GM19025 (cell line): ENCODE measurements at regions not wholly inside any gene's neighbourhood (a gene's known extent, or its start where the extent isn't known, plus 50 kb on each side); places are given as distances from the start of the nearest gene placed in this dataset.
"Not testable (repeated sequence)": the region's sequence is repeated elsewhere in the genome, so short reads cannot be mapped to it uniquely, and the experiment has no call there.

Experiments used
- ATAC-seq: cut with Tn5 transposase; IDR thresholded peaks from one replicate; pipeline ENCODE4 v1.9.1; 2021; ENCODE audit warnings: mild to moderate bottlenecking, low read depth, moderate library complexity; ENCODE audit not compliant: unreplicated experiment

DNA sequence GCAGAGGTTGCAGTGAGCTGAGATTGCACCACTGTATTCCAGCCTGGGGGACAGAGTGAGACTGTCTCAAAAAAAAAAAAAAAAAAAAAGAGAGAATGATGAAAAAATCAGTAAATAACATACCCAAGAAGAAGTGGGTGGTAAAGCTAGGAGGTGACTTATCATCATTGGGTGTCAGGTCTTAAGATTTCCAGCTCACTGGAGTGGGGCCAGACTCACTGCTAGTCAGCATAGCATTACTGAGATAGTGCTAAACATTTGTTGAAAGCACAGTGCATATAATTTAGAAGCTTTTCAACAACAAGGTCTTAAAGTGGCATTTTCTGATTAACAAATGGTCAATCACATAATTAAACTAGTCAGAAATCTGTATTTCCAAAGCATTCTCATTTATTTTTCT is 221.8 kb upstream of the GYPA start:
- ATAC-seq: no peak

DNA sequence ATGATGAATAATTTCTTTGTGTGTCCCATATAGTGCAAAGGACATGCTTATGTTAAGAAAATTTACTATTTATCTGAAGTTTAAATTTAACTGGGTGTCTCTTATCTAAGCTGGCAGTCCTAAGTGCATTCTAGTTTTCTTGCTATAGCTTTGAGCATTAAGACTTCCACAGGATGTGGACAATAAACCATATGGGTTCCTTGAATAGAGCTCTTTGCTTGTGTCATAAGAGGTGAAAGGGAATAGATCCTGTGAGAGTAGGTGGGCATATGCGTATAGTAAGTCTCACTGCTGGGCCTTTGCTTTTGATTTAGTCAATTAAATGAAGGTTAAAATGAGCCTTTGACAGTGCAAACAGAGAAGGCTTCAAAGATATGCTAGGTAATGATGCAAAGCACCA is 223.4 kb upstream of the GYPA start:
- ATAC-seq: no peak

GRCh38 chr4:144366425-144366824 is 225.9 kb upstream of the GYPA start:
- ATAC-seq: no peak

DNA sequence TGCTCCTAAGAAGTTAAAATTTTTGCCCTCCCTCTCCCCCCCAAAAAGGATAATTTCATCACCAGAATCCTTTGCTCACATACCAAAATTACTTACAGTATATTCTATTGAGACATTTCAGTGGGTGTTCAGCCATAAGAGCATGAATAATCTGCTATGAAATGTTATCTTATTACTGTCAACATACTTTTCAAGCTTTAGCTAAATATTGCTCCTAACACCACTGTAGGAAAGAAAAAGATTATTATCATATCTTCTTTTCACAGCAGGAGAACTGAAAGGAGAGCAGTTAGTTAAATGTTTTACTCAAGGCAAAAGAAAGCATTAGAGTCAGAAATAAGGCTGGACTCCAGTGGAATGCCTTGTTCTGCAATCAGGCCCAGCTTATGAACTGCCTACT is 231.0 kb upstream of the GYPA start:
- ATAC-seq: no peak

- peak; percentile 59 for ATAC-seq
Measured at GRCh38 chr4:144374065-144374464, 233.5 kb upstream of the GYPA start.

GRCh38 chr4:144376866-144377265 is 236.3 kb upstream of the GYPA start:
- no peak for ATAC-seq

DNA sequence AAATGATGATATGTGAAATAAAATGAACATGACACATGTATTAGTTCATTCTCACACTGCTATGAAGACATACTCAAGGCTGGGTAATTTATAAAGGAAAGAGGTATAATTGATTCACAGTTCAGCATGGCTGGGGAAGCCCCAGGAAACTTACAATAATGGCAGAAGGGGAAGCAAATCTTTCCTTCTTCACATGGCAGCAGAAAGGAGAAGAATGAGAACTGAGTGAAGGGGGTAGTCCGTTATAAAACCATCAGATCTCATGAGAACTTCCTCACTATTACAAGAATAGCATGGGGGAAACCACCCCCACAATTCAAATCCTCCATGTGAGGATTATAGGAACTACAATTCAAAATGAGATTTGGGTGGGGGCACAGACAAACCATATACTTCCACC is 243.9 kb upstream of the GYPA start:
- ATAC-seq: no peak

DNA sequence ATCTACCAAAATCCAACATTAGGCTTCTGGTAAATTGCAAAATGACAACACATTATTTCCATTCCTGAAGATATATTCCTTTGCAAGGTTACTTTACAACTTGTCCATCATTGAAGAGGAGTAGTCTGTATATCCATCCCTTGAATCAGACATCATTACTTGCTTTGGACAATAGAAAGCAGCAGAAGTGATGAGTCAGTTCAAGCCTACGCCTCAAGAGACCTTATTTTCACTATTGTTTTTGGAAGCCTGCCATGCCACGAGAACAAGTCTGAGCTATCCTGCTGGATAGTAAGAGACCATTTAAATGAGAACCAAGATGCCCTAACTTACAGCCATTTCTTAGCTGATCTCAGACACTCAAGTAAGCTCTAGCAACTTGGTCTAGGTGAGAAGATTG is 246.0 kb upstream of the HHIP start:
- ATAC-seq: no peak

DNA sequence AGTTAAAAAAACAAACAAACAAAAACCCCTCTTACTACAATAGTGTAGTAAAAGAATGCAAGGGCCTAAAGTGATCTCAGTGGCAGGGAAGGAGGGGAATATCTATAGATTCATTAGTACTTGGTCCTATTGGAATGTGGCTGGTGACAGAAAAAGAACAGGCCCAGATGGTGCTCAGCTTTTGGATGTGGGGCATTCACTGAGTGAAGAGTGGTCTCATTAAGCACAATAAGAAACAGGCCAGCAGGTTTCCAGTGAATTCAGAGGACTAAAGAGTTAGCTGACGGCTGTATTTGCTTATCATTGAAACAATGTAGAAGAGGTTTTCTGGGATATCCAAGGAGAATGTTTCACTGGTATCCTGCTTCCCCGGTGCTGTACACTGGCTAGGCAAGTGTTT is 243.8 kb upstream of the HHIP start:
- ATAC-seq: no peak

DNA sequence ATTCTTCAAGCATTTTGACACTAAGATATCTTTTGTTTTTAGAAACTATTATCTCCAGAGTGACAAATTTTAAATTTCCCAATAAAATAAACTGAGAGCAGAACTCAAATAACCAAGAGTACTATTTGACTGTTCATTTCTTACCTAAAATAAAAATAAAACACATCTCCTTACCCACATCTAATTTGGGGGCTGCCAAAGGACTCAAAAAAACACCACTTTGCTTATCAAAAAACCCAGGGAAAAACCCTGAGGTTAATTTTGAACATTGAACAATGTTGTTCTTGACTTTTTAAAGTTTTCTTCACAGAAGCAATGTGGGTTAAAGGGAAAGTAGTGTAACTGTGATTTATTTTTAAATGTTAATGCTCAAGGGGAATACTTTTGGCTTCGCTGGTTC is 243.0 kb upstream of the HHIP start:
- ATAC-seq: no peak

DNA sequence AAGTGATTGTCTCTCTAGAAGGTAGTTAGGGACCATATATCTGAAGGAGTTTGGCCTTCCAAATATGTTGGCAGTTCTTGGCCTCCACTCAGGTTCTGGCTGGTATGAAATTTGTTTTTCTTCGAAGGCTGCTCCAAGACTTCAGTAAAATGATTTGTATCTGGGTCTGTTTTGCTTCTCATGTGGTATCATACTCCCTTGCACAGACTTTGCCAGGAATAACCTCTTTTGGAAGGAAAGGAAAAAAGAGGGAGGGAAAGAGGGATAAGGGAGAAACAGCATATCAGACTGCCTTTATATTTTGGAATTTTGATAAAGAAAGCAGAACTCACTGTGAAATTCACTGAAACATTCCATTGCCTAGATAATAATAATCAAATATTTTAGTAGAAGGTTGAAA is 242.1 kb upstream of the HHIP start:
- no peak for ATAC-seq

- ATAC-seq: no peak
Measured at GRCh38 chr4:144409525-144409924, 236.4 kb upstream of the HHIP start.

GRCh38 chr4:144410230-144410783 is 235.6 kb upstream of the HHIP start:
- ATAC-seq: no peak

GRCh38 chr4:144411119-144411518 is 234.8 kb upstream of the HHIP start:
- no peak for ATAC-seq

DNA sequence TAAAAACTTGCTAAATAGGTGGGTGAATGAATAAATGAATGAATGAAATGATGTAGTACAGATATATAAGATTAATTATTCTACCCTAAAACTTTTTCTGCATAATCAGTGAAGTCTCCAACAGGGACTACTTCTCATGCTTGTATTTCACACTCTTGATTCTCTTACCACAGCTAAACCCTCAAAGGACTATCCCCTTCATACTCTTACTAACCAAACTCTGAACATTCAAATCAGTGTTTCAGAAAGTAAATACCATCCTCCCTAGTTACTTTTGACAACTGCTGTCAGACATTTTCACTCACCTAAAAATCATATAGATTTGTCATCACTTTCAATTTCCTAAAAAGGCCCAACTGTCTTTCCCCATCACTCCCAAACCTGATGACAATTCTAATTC is 234.3 kb upstream of the HHIP start:
- no peak for ATAC-seq

DNA sequence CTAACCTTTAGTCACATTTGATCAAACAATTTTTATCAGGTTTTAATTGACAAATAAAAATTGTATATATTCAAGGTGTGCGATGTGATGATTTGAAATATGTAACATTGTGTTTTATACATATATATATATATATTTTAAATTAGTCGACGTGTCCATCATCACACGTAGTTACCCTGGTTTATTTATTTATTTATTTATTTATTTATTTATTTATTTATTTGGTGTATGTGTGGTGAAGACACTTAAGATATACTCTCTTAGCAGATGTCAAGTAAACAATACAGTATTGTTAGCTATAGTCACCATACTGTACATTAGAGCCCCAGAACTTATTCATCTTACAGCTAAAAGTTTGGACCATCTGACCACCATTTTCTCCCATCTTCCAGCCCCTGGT is 224.9 kb upstream of the HHIP start:
- ATAC-seq: no peak

DNA sequence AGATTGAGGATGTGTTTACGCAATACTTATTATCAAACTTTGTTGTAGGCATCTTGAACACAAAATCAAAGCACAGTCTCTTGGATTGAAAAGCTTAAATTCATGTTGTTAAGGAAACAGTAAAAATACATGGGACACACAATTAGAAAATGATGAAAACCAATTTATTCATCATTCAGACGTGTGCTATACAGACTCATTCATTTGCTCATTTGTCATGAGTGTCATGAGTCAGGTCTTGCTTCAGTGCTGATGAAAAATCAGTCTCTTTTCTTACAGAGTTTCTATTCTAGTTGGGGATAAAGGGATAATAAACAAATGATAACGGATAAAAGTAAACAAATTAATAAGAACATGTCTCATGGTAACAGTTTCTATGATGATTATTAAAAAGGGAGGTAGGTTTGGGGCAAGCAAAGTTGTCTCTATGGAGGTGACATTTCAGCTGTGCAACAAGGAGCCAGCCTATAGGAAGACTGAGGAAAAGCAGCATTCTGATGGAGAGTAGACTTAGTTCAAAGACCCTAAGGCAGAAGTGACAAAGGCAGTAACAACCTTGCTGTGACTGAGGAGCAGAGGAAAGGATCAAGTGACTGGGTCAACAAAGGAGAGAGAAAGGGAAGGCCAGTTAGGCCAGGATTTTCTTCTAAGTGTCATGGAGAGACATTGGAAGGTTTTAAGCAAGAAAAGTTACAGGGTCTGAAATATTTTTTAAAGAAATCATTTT is 224.0 kb upstream of the HHIP start:
- no peak for ATAC-seq

- ATAC-seq: no peak
Measured at GRCh38 chr4:144423930-144424329, 222.0 kb upstream of the HHIP start.

GRCh38 chr4:144426023-144426422 is 219.9 kb upstream of the HHIP start:
- not testable (repeated sequence) for ATAC-seq

DNA sequence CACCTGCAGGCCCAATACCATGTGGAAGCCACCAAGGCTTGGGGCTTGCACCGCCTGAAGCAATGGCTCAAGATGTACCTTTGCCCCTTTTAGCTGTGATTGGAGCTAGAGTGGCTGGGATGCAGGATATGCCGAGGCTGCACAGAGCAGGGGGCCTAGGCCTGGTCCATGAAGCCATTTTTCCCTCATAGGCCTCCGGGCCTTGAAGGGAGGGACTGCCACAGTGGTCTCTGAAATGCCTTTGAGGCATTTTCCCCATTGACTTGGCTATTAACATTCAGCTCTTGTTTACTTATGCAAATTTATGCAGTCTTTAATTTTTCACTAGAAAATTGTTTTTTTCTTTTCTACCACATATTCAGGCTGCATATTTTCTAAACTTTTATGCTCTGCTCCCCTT is 203.2 kb upstream of the HHIP start:
- no peak for ATAC-seq

GRCh38 chr4:144449611-144450010 is 196.3 kb upstream of the HHIP start:
- no peak for ATAC-seq

- ATAC-seq: no peak
Measured at GRCh38 chr4:144450526-144450925, 195.4 kb upstream of the HHIP start.
